ENCODE measurements at regions not wholly inside any gene's neighbourhood (a gene's known extent, or its start where the extent isn't known, plus 50 kb on each side); places are given as distances from the start of the nearest gene placed in this dataset.
"Not testable (repeated sequence)": the region's sequence is repeated elsewhere in the genome, so short reads cannot be mapped to it uniquely, and the experiment has no call there.

- ChIA-PET POLR2A (no interaction called here), CTCF (no interaction called here)
- no peaks in the 10 kb centered on the region for H3K4me1 Mint-ChIP-seq (ENCODE audit: low read depth)
- no peaks in the 10 kb centered on the region for H3K9me3 Mint-ChIP-seq (ENCODE audit: insufficient read depth)
- no peak overlapping the region for H3K27ac Mint-ChIP-seq
- H3K27me3 Mint-ChIP-seq (ENCODE audit: low read depth), result peaks cover 2% of the 10 kb centered on the region
- ATAC-seq (no peak), DNase-seq (no peak)
- H3K36me3 Mint-ChIP-seq (ENCODE audit: low read depth), result no peaks in the 10 kb centered on the region
- H3K4me3 Mint-ChIP-seq, result no peak overlapping the region
These were observed 105.6 kb upstream of the DAPK1 start for GRCh38 chr9:87392086-87392485.

- ChIA-PET POLR2A (no interaction called here), CTCF (no interaction called here)
- Mint-ChIP-seq H3K27me3 (ENCODE audit: low read depth) (no peaks in the 10 kb centered on the region), H3K27ac (no peak overlapping the region), H3K9me3 (ENCODE audit: insufficient read depth) (no peaks in the 10 kb centered on the region), H3K4me3 (no peak overlapping the region), H3K4me1 (ENCODE audit: low read depth) (no peaks in the 10 kb centered on the region), H3K36me3 (ENCODE audit: low read depth) (no peaks in the 10 kb centered on the region)
- no peak for DNase-seq
- ATAC-seq, result no peak
These were observed 103.9 kb upstream of the DAPK1 start for GRCh38 chr9:87393706-87394230.

- Mint-ChIP-seq H3K27me3 (ENCODE audit: low read depth) (no peaks in the 10 kb centered on the region), H3K9me3 (ENCODE audit: insufficient read depth) (no peaks in the 10 kb centered on the region), H3K27ac (no peak overlapping the region), H3K4me3 (no peak overlapping the region), H3K36me3 (ENCODE audit: low read depth) (no peaks in the 10 kb centered on the region), H3K4me1 (ENCODE audit: low read depth) (no peaks in the 10 kb centered on the region)
- ATAC-seq (no peak), DNase-seq (no peak)
- CTCF ChIA-PET, result no interaction called here
- POLR2A ChIA-PET, result no interaction called here
These were observed 101.7 kb upstream of the DAPK1 start for GRCh38 chr9:87395804-87396479.

GRCh38 chr9:87401681-87402080, 96.0 kb upstream of the DAPK1 start:
- Mint-ChIP-seq H3K4me3 (no peak overlapping the region), H3K27ac (no peak overlapping the region), H3K9me3 (ENCODE audit: insufficient read depth) (no peaks in the 10 kb centered on the region), H3K36me3 (ENCODE audit: low read depth) (no peaks in the 10 kb centered on the region), H3K27me3 (ENCODE audit: low read depth) (peaks cover 2% of the 10 kb centered on the region), H3K4me1 (ENCODE audit: low read depth) (no peaks in the 10 kb centered on the region)
- POLR2A ChIA-PET, result no interaction called here
- ATAC-seq, result no peak
- CTCF ChIA-PET, result no interaction called here
- DNase-seq, result no peak

- H3K36me3 Mint-ChIP-seq (ENCODE audit: low read depth), result no peaks in the 10 kb centered on the region
- ChIA-PET POLR2A (no interaction called here), CTCF (no interaction called here)
- H3K27ac Mint-ChIP-seq, result no peak overlapping the region
- H3K4me3 Mint-ChIP-seq, result no peak overlapping the region
- no peak for DNase-seq
- no peaks in the 10 kb centered on the region for H3K4me1 Mint-ChIP-seq (ENCODE audit: low read depth)
- ATAC-seq, result no peak
- peaks cover 2% of the 10 kb centered on the region for H3K27me3 Mint-ChIP-seq (ENCODE audit: low read depth)
- H3K9me3 Mint-ChIP-seq (ENCODE audit: insufficient read depth), result no peaks in the 10 kb centered on the region
These were observed 95.1 kb upstream of the DAPK1 start for GRCh38 chr9:87402537-87402936.

GRCh38 chr9:87405677-87406542, 91.8 kb upstream of the DAPK1 start:
- Mint-ChIP-seq H3K4me1 (ENCODE audit: low read depth) (no peaks in the 10 kb centered on the region), H3K27me3 (ENCODE audit: low read depth) (peaks cover 2% of the 10 kb centered on the region), H3K36me3 (ENCODE audit: low read depth) (no peaks in the 10 kb centered on the region), H3K4me3 (no peak overlapping the region), H3K27ac (no peak overlapping the region), H3K9me3 (ENCODE audit: insufficient read depth) (no peaks in the 10 kb centered on the region)
- DNase-seq, result no peak
- no peak for ATAC-seq
- ChIA-PET CTCF (no interaction called here), POLR2A (no interaction called here)

- ChIA-PET POLR2A (no interaction called here), CTCF (no interaction called here)
- Mint-ChIP-seq H3K4me3 (no peak overlapping the region), H3K4me1 (ENCODE audit: low read depth) (no peaks in the 10 kb centered on the region), H3K27ac (no peak overlapping the region), H3K27me3 (ENCODE audit: low read depth) (peaks cover 2% of the 10 kb centered on the region), H3K36me3 (ENCODE audit: low read depth) (no peaks in the 10 kb centered on the region), H3K9me3 (ENCODE audit: insufficient read depth) (no peaks in the 10 kb centered on the region)
- ATAC-seq, result no peak
- no peak for DNase-seq
These were observed 91.0 kb upstream of the DAPK1 start for GRCh38 chr9:87406543-87407166.

GRCh38 chr9:87410047-87411005, 87.3 kb upstream of the DAPK1 start:
- H3K27me3 Mint-ChIP-seq (ENCODE audit: low read depth); CTCF ChIA-PET; H3K4me3 Mint-ChIP-seq; H3K4me1 Mint-ChIP-seq (ENCODE audit: low read depth); H3K36me3 Mint-ChIP-seq (ENCODE audit: low read depth); ATAC-seq; H3K9me3 Mint-ChIP-seq (ENCODE audit: insufficient read depth); DNase-seq; POLR2A ChIA-PET; H3K27ac Mint-ChIP-seq: not testable (repeated sequence)

- no peaks in the 10 kb centered on the region for H3K27me3 Mint-ChIP-seq (ENCODE audit: low read depth)
- ChIA-PET POLR2A (no interaction called here), CTCF (no interaction called here)
- no peaks in the 10 kb centered on the region for H3K4me1 Mint-ChIP-seq (ENCODE audit: low read depth)
- no peak for DNase-seq
- no peaks in the 10 kb centered on the region for H3K9me3 Mint-ChIP-seq (ENCODE audit: insufficient read depth)
- H3K4me3 Mint-ChIP-seq, result no peak overlapping the region
- no peaks in the 10 kb centered on the region for H3K36me3 Mint-ChIP-seq (ENCODE audit: low read depth)
- ATAC-seq, result no peak
- no peak overlapping the region for H3K27ac Mint-ChIP-seq
These were observed 76.8 kb upstream of the DAPK1 start for GRCh38 chr9:87420884-87421283.

- Mint-ChIP-seq H3K27me3 (ENCODE audit: low read depth) (no peaks in the 10 kb centered on the region), H3K9me3 (ENCODE audit: insufficient read depth) (no peaks in the 10 kb centered on the region), H3K27ac (no peak overlapping the region), H3K4me1 (ENCODE audit: low read depth) (no peaks in the 10 kb centered on the region), H3K4me3 (no peak overlapping the region), H3K36me3 (ENCODE audit: low read depth) (no peaks in the 10 kb centered on the region)
- ChIA-PET CTCF (no interaction called here), POLR2A (no interaction called here)
- DNase-seq, result no peak
- ATAC-seq, result no peak
These were observed 75.9 kb upstream of the DAPK1 start for GRCh38 chr9:87421734-87422133.

- ChIA-PET POLR2A (no interaction called here), CTCF (no interaction called here)
- no peak overlapping the region for H3K4me3 Mint-ChIP-seq
- DNase-seq, result no peak
- ATAC-seq, result no peak
- H3K27me3 Mint-ChIP-seq (ENCODE audit: low read depth), result no peaks in the 10 kb centered on the region
- H3K9me3 Mint-ChIP-seq (ENCODE audit: insufficient read depth), result no peaks in the 10 kb centered on the region
- H3K27ac Mint-ChIP-seq, result no peak overlapping the region
- H3K4me1 Mint-ChIP-seq (ENCODE audit: low read depth), result no peaks in the 10 kb centered on the region
- no peaks in the 10 kb centered on the region for H3K36me3 Mint-ChIP-seq (ENCODE audit: low read depth)
These were observed 74.7 kb upstream of the DAPK1 start for GRCh38 chr9:87422999-87423398.

Data from activated CD8-positive, alpha-beta T cell treated with anti-CD3 and anti-CD28 coated beads, Interleukin-2, amount 10 ng/mL, durations not matched to agents 7 days and 5 days (primary cell).